Liver (tissue), 3 donors: ENCODE measurements at regions not wholly inside any gene's neighbourhood (a gene's known extent, or its start where the extent isn't known, plus 50 kb on each side); places are given as distances from the start of the nearest gene placed in this dataset.

Source experiments
- RAD21 ChIP-seq, 2 donors: IDR thresholded peaks; 2 replicates each; pipeline ENCODE4 v1.6.1; 2016; ENCODE audit warnings: antibody characterized with exemption in 2 of 2, mild to moderate bottlenecking in 2 of 2
- TF ChIP-seq, protein P1 (sequence below): IDR thresholded peaks from 2 replicates; pipeline ENCODE4 v1.6.1; 2016; ENCODE audit warnings: antibody characterized with exemption
- TF ChIP-seq, protein P2 (sequence below): fragments of 150-350 bp; IDR thresholded peaks from 2 replicates; pipeline ENCODE4 v1.5.1; 2017; ENCODE audit warnings: improper control_type of control experiment, low read depth, low read length; ENCODE audit not compliant: missing input control
- TF ChIP-seq, protein P3 (sequence below): IDR thresholded peaks from 2 replicates; pipeline ENCODE4 v1.6.1; 2016; ENCODE audit warnings: antibody characterized with exemption
- TF ChIP-seq, protein P4 (sequence below): IDR thresholded peaks from 2 replicates; pipeline ENCODE4 v1.6.1; 2016; ENCODE audit warnings: antibody characterized with exemption
- TF ChIP-seq, protein P5 (sequence below): IDR thresholded peaks from 2 replicates; pipeline ENCODE4 v1.6.1; 2016; ENCODE audit warnings: antibody characterized with exemption, mild to moderate bottlenecking
- donor health status: healthy.
- donor health status: healthy.

DNA sequence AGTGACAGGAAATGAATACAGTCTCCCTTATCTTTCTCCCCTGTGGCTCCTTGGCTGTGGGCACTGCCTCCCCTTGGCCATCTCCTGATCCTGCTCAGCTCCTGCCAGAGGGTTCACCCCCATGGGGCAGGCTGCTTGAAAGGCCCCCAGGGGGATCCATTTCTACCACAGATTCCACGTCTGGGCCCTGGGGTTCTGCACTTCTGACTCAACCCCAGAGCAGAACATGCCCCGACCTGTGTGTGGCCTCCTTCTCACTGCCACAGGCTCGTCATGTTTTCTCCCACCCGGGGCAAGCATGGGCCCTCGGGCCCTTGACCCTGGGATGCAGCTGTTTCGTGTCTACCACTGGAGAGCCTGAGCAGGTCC is 122.2 kb downstream of the ACKR3 start:
- TF ChIP-seq, protein P1, sequence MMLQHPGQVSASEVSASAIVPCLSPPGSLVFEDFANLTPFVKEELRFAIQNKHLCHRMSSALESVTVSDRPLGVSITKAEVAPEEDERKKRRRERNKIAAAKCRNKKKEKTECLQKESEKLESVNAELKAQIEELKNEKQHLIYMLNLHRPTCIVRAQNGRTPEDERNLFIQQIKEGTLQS: no peak
- TF ChIP-seq, protein P2, sequence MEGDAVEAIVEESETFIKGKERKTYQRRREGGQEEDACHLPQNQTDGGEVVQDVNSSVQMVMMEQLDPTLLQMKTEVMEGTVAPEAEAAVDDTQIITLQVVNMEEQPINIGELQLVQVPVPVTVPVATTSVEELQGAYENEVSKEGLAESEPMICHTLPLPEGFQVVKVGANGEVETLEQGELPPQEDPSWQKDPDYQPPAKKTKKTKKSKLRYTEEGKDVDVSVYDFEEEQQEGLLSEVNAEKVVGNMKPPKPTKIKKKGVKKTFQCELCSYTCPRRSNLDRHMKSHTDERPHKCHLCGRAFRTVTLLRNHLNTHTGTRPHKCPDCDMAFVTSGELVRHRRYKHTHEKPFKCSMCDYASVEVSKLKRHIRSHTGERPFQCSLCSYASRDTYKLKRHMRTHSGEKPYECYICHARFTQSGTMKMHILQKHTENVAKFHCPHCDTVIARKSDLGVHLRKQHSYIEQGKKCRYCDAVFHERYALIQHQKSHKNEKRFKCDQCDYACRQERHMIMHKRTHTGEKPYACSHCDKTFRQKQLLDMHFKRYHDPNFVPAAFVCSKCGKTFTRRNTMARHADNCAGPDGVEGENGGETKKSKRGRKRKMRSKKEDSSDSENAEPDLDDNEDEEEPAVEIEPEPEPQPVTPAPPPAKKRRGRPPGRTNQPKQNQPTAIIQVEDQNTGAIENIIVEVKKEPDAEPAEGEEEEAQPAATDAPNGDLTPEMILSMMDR: no peak
- TF ChIP-seq, protein P3, sequence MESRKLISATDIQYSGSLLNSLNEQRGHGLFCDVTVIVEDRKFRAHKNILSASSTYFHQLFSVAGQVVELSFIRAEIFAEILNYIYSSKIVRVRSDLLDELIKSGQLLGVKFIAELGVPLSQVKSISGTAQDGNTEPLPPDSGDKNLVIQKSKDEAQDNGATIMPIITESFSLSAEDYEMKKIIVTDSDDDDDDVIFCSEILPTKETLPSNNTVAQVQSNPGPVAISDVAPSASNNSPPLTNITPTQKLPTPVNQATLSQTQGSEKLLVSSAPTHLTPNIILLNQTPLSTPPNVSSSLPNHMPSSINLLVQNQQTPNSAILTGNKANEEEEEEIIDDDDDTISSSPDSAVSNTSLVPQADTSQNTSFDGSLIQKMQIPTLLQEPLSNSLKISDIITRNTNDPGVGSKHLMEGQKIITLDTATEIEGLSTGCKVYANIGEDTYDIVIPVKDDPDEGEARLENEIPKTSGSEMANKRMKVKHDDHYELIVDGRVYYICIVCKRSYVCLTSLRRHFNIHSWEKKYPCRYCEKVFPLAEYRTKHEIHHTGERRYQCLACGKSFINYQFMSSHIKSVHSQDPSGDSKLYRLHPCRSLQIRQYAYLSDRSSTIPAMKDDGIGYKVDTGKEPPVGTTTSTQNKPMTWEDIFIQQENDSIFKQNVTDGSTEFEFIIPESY: no peak
- TF ChIP-seq, protein P4, sequence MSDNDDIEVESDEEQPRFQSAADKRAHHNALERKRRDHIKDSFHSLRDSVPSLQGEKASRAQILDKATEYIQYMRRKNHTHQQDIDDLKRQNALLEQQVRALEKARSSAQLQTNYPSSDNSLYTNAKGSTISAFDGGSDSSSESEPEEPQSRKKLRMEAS: no peak
- TF ChIP-seq, protein P5, sequence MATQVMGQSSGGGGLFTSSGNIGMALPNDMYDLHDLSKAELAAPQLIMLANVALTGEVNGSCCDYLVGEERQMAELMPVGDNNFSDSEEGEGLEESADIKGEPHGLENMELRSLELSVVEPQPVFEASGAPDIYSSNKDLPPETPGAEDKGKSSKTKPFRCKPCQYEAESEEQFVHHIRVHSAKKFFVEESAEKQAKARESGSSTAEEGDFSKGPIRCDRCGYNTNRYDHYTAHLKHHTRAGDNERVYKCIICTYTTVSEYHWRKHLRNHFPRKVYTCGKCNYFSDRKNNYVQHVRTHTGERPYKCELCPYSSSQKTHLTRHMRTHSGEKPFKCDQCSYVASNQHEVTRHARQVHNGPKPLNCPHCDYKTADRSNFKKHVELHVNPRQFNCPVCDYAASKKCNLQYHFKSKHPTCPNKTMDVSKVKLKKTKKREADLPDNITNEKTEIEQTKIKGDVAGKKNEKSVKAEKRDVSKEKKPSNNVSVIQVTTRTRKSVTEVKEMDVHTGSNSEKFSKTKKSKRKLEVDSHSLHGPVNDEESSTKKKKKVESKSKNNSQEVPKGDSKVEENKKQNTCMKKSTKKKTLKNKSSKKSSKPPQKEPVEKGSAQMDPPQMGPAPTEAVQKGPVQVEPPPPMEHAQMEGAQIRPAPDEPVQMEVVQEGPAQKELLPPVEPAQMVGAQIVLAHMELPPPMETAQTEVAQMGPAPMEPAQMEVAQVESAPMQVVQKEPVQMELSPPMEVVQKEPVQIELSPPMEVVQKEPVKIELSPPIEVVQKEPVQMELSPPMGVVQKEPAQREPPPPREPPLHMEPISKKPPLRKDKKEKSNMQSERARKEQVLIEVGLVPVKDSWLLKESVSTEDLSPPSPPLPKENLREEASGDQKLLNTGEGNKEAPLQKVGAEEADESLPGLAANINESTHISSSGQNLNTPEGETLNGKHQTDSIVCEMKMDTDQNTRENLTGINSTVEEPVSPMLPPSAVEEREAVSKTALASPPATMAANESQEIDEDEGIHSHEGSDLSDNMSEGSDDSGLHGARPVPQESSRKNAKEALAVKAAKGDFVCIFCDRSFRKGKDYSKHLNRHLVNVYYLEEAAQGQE: no peak
- TF ChIP-seq RAD21 (IDR thresholded peaks at IDR 0.05): no peak
